SK-N-SH treated with all-trans-retinoic acid at 6 μM for 48 hours (cell line): ENCODE measurements at regions not wholly inside any gene's neighbourhood (a gene's known extent, or its start where the extent isn't known, plus 50 kb on each side); places are given as distances from the start of the nearest gene placed in this dataset.

Source experiments
- BACH2 ChIP-seq: fragments of 250-450 bp; sonication (Bioruptor Pico); IDR thresholded peaks from 2 replicates; pipeline ENCODE4 v1.9.0; 2021; ENCODE audit warnings: mild to moderate bottlenecking, borderline replicate concordance
- CSDC2 ChIP-seq: fragments of 250-450 bp; sonication (Bioruptor Pico); IDR thresholded peaks from 2 replicates; pipeline ENCODE4 v1.5.0; 2020; ENCODE audit warnings: mild to moderate bottlenecking, moderate library complexity
- ISL1 ChIP-seq: fragments of 250-450 bp; sonication (Bioruptor Pico); IDR thresholded peaks from 2 replicates; pipeline ENCODE4 v2.1.2; 2022; ENCODE audit warnings: mild to moderate bottlenecking, moderate library complexity
- PATZ1 ChIP-seq: fragments of 250-450 bp; sonication (Bioruptor Pico); IDR thresholded peaks from 2 replicates; pipeline ENCODE4 v1.8.0; 2020; ENCODE audit warnings: mild to moderate bottlenecking, moderate library complexity, borderline replicate concordance
- POU6F1 ChIP-seq: fragments of 250-450 bp; sonication (Bioruptor Pico); IDR thresholded peaks from 2 replicates; pipeline ENCODE4 v1.8.0; 2021; ENCODE audit warnings: low read depth, mild to moderate bottlenecking, moderate library complexity, borderline replicate concordance
- ZC3H10 ChIP-seq: fragments of 250-450 bp; sonication (Bioruptor Pico); IDR thresholded peaks from 2 replicates; pipeline ENCODE4 v1.5.1; 2021; ENCODE audit warnings: mild to moderate bottlenecking, moderate library complexity
- ZFP3 ChIP-seq: fragments of 250-450 bp; sonication (Bioruptor Pico); IDR thresholded peaks from 2 replicates; pipeline ENCODE4 v1.5.0; 2020; ENCODE audit warnings: mild to moderate bottlenecking, moderate library complexity
- ZFP30 ChIP-seq: fragments of 450-650 bp; formaldehyde crosslinking; IDR thresholded peaks from 2 replicates; pipeline ENCODE4 v1.5.0; 2022; ENCODE audit warnings: mild to moderate bottlenecking, moderate library complexity
- ZNF565 ChIP-seq: fragments of 450-650 bp; formaldehyde crosslinking; conservative IDR thresholded peaks from 2 replicates; pipeline ENCODE4 v1.5.0; 2020; ENCODE audit warnings: low read depth, mild to moderate bottlenecking, moderate library complexity
- ZNF70 ChIP-seq: fragments of 450-650 bp; formaldehyde crosslinking; IDR thresholded peaks from 2 replicates; pipeline ENCODE4 v1.5.0; 2020; ENCODE audit warnings: mild to moderate bottlenecking, moderate library complexity

GRCh38 chr1:235919127-235919832, 52.6 kb upstream of the LYST start:
- no peak for TF ChIP-seq ZNF565 (CRISPR knock-in tag)
- TF ChIP-seq ISL1 = no peak
- TF ChIP-seq CSDC2 (CRISPR knock-in tag) = no peak
- no peak for TF ChIP-seq POU6F1 (CRISPR knock-in tag)
- TF ChIP-seq ZFP30 (CRISPR knock-in tag) = no peak
- TF ChIP-seq PATZ1 (CRISPR knock-in tag) = no peak
- TF ChIP-seq ZC3H10 (CRISPR knock-in tag) = no peak
- TF ChIP-seq BACH2 (CRISPR knock-in tag) = no peak
- TF ChIP-seq ZNF70 = no peak
- TF ChIP-seq ZFP3 (CRISPR knock-in tag) = no peak
